ENCODE measurements at regions not wholly inside any gene's neighbourhood (a gene's known extent, or its start where the extent isn't known, plus 50 kb on each side); places are given as distances from the start of the nearest gene placed in this dataset.

GRCh38 chr3:13248640-13249039 is 171.5 kb downstream of the NUP210 start:
- H3K4me1 ChIP-seq (ENCODE audit: insufficient read depth, low read length, poor library complexity, severe bottlenecking) = no peaks in the 10 kb centered on the region
- no peaks in the 10 kb centered on the region for H3K36me3 ChIP-seq (ENCODE audit: insufficient read depth, low read length)
- intact Hi-C loops (cut with micrococcal nuclease; ENCODE audit: unreplicated experiment) = no loop called here
- H3K4me3 ChIP-seq (ENCODE audit: low read depth, low read length, poor library complexity, severe bottlenecking) = no peak overlapping the region
- no peak for DNase-seq (ENCODE audit: low spot score)
- no peaks in the 10 kb centered on the region for H3K9me3 ChIP-seq (ENCODE audit: low read length)
- H3K27ac ChIP-seq (ENCODE audit: low read depth, low read length, poor library complexity, severe bottlenecking) = no peak overlapping the region
- ChIA-PET POLR2A (no interaction called here), CTCF (ENCODE audit: unreplicated experiment) (interaction anchor here (0.6 kb wide), 1 partner anchor 86 kb away, joined by 6 read pairs; no protein-coding TSS in a partner anchor)
- no peaks in the 10 kb centered on the region for H3K9me2 ChIP-seq (ENCODE audit: insufficient read depth, low read length)
- no peak overlapping the region for H3K4me2 ChIP-seq (ENCODE audit: low read length)
- TF ChIP-seq CTCF (conservative IDR thresholded peaks at IDR 0.05; ENCODE audit: low read length) (no peak), EZH2phosphoT487 (IDR thresholded peaks at IDR 0.05; ENCODE audit: borderline replicate concordance, low read depth, low read length) (no peak)
- no peaks in the 10 kb centered on the region for H3K79me2 ChIP-seq (ENCODE audit: insufficient read depth, low read depth, low read length)
- no TSS peak for BruUV-seq (replicated peaks)
- H2AFZ ChIP-seq (ENCODE audit: low read length) = no peak overlapping the region
- no peaks in the 10 kb centered on the region for H4K20me1 ChIP-seq (ENCODE audit: insufficient read depth, low read length)

GRCh38 chr3:13245615-13245978 is 172.4 kb upstream of the IQSEC1 start:
- DNase-seq (ENCODE audit: low spot score) = no peak
- Histone ChIP-seq H2AFZ (ENCODE audit: low read length) (no peak overlapping the region), H4K20me1 (ENCODE audit: insufficient read depth, low read length) (no peaks in the 10 kb centered on the region), H3K27ac (ENCODE audit: low read depth, low read length, poor library complexity, severe bottlenecking) (no peak overlapping the region), H3K4me2 (ENCODE audit: low read length) (no peak overlapping the region), H3K4me3 (ENCODE audit: low read depth, low read length, poor library complexity, severe bottlenecking) (no peak overlapping the region), H3K79me2 (ENCODE audit: insufficient read depth, low read depth, low read length) (no peaks in the 10 kb centered on the region), H3K9me3 (ENCODE audit: low read length) (no peaks in the 10 kb centered on the region), H3K36me3 (ENCODE audit: insufficient read depth, low read length) (no peaks in the 10 kb centered on the region), H3K4me1 (ENCODE audit: insufficient read depth, low read length, poor library complexity, severe bottlenecking) (no peaks in the 10 kb centered on the region), H3K9me2 (ENCODE audit: insufficient read depth, low read length) (no peaks in the 10 kb centered on the region)
- no peak for TF ChIP-seq EZH2phosphoT487 (IDR thresholded peaks at IDR 0.05; ENCODE audit: borderline replicate concordance, low read depth, low read length)
- TF ChIP-seq CTCF (conservative IDR thresholded peaks at IDR 0.05; ENCODE audit: low read length) = no peak
- CTCF ChIA-PET (ENCODE audit: unreplicated experiment) = no interaction called here
- no TSS peak for BruUV-seq (replicated peaks)
- POLR2A ChIA-PET = no interaction called here
- intact Hi-C loops (cut with micrococcal nuclease; ENCODE audit: unreplicated experiment) = no loop called here

GRCh38 chr3:13243586-13243985 is 170.4 kb upstream of the IQSEC1 start:
- H2AFZ ChIP-seq (ENCODE audit: low read length) = no peak overlapping the region
- DNase-seq (ENCODE audit: low spot score) = no peak
- no peaks in the 10 kb centered on the region for H3K4me1 ChIP-seq (ENCODE audit: insufficient read depth, low read length, poor library complexity, severe bottlenecking)
- H3K27ac ChIP-seq (ENCODE audit: low read depth, low read length, poor library complexity, severe bottlenecking) = no peak overlapping the region
- H3K36me3 ChIP-seq (ENCODE audit: insufficient read depth, low read length) = no peaks in the 10 kb centered on the region
- H3K9me2 ChIP-seq (ENCODE audit: insufficient read depth, low read length) = no peaks in the 10 kb centered on the region
- BruUV-seq (replicated peaks) = no TSS peak
- no peaks in the 10 kb centered on the region for H3K79me2 ChIP-seq (ENCODE audit: insufficient read depth, low read depth, low read length)
- no peak for TF ChIP-seq EZH2phosphoT487 (IDR thresholded peaks at IDR 0.05; ENCODE audit: borderline replicate concordance, low read depth, low read length)
- no peak for TF ChIP-seq CTCF (conservative IDR thresholded peaks at IDR 0.05; ENCODE audit: low read length)
- ChIA-PET POLR2A (no interaction called here), CTCF (ENCODE audit: unreplicated experiment) (no interaction called here)
- no peaks in the 10 kb centered on the region for H4K20me1 ChIP-seq (ENCODE audit: insufficient read depth, low read length)
- intact Hi-C loops (cut with micrococcal nuclease; ENCODE audit: unreplicated experiment) = no loop called here
- H3K9me3 ChIP-seq (ENCODE audit: low read length) = no peaks in the 10 kb centered on the region
- H3K4me2 ChIP-seq (ENCODE audit: low read length) = no peak overlapping the region
- H3K4me3 ChIP-seq (ENCODE audit: low read depth, low read length, poor library complexity, severe bottlenecking) = no peak overlapping the region

All from OCI-LY7 (cell line).